HS-27A (cell line): ENCODE measurements at regions not wholly inside any gene's neighbourhood (a gene's known extent, or its start where the extent isn't known, plus 50 kb on each side); places are given as distances from the start of the nearest gene placed in this dataset.
"Not testable (repeated sequence)": the region's sequence is repeated elsewhere in the genome, so short reads cannot be mapped to it uniquely, and the experiment has no call there.

Experiments
- DNase-seq: peaks from one replicate; pipeline ENCODE4 v3.0.0-alpha.2; 2012; ENCODE audit warnings: low read depth, missing footprints

DNA sequence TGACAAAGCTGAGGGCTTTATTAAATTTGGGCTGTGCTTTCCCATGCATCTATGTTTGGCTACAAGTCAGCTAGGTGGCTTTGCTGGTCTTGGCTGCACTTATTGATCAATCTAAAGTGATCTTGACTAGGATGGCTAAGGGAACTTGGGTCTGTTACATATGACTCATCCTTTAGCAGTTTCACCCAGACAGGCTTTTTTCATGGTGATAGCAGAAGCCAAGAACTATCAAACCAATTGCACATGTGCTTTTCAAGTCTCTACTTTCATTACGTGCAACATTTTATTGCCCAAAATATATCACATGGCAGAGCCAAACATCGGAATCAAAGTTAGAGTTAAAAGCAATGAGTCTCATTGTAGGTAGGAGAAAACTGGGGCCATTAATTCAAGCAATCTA lies 626.3 kb downstream of the TENT5A start:
- no peak for DNase-seq

DNA sequence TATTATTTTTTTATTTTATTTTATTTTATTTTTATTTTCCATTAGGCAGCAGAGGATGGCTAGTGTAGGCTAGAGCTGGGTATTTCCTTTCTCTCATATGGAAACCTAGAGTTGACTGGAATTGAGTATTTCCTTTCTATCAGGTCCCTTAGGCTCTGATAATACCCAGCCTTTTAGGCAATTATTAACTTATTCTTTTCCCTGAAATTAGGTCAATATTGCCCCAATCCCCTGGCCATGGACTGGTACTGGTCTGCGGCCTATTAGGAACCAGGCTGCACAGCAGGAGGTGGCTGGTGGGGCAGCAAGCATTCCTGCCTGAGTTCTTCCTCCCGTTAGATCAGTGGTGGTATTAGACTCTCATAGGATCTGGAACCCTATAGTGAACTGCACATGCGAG lies 632.2 kb downstream of the TENT5A start:
- DNase-seq = no peak

DNA sequence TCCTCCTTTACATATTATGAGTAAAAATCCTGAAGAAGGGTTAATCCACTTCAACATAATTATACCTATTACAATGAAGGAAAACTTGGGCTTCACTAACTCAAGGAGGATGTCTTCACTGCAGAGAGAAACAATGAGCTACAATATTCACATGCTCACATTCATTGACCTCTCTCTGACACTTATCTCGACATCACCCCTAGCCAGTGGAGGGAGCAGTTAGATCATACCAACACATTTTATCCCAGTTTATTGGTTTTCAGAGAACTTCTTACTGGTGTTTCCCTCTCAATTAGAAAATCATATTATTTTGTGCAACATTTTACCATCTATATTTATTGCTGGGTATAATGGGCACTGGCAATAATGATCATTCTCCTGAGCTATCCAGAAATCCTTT lies 646.5 kb downstream of the TENT5A start:
- DNase-seq = no peak

DNA sequence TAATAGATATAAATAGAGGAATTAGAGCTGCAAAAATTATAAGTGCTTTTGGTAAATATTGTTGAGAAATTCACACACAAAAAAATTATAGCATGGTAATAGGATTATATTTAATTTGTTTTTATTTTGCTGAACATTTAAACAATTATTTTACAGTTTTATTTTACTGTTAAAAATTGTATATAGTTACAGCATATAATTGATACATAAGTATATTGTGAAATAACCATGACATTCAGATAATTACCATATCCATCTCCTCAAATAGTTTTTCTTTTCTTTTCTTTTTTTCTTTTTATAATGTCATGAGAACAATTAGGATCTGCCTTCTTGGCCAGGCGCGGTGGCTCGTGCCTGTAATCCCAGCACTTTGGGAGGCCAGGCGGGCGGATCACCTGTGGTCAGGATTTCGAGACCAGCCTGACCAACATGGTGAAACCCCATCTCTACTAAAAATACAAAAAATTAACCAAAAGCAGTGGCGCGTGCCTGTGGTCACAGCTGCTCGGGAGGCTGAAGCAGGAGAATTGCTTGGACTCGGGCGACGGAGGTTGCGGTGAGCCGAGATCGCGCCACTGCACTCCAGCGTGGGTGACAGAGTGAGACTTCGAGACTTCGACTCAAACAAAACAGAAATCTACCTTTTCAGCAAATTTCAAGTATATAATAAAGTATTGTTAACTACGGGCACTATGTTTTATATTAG lies 654.2 kb downstream of the TENT5A start:
- no peak for DNase-seq

DNA sequence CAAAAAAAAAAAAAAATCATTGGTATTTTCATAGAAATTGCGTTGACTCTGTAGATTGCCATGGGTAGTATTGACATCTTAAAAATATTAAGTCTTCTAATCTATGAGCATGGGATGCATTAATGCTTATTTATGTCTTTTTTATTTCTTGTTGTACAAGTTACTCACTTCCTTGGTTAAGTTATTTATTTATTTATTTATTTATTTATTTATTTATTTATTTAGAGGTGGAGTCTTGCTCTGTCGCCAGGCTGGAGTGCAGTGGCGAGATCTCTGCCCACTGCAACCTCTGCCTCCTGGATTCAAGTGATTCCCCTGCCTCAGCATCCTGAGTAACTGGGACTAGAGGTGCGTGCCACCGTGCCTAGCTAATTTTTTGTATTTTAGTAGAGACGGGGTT lies 656.0 kb downstream of the TENT5A start:
- not testable (repeated sequence) for DNase-seq

DNA sequence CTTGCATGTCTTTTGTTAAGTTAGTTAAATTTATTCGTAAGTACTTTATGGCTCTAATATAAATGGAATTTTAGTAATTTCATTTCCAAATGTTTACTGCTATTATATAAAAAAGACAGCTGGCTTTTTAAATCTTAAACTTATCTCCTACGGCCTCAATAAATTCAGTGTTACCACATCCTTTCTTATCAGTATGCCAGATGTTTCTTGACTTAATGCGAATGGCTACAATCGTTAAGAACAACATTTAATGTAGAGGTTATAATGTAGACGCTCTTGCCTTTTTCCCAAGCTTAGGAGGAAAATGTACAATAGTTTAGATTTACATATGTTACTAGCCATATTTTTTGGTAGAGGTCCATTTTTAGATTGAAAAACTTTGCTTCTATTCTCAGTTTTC lies 659.4 kb downstream of the TENT5A start:
- DNase-seq = no peak

DNA sequence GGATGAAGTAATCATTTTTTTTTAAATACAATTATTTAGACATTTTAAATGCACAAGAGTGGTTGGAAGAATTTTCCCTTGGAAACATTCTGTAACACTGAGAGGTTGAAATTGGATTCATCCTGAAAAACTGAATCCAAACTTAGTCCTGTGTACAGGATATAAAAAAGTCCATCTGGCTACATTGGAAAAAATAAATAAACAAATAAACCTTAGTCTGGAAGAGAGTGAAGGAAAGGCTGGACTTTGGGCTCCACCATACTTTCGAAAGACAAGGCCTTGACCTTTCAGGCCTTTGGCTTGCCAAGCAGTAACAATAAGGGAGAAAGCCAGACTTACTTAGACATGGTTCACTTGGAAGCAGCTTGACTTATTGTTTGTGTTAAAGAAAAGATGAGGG lies 664.3 kb downstream of the TENT5A start:
- no peak for DNase-seq

DNA sequence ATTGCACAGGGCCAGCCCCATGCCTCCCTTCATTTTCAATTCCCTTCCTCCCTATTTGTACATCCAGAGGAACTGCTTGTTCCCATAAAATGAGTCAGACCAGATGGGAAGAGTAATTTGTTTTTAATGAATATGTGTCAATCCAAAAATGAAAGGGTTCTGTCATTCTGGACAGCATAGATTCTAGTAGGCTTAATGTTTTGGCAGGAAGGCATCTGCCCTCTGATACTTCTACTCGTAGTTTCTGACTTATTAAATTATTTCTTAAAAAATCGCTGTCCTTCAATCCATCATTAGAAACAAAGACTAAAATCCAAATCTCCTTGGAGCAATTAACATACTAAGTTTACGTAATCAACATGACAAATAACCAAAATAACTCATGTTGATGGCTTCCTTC lies 665.5 kb downstream of the TENT5A start:
- no peak for DNase-seq

DNA sequence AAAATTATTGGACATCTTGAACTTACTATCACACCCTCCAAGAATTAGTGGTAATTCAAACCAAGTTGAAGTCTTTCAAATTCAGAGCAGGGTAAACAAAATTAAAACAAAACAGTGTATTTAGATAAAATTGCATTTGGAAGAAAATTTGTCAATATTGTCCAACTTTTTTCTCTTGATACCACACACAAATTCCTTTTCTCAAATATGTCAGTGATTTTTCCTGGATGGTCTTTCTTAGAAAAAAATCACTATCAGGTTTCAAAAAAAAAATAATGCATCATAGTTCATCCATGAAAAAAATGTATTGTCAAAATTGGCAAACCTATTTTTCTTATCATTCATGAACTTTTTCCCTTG lies 667.1 kb downstream of the TENT5A start:
- DNase-seq = no peak

DNA sequence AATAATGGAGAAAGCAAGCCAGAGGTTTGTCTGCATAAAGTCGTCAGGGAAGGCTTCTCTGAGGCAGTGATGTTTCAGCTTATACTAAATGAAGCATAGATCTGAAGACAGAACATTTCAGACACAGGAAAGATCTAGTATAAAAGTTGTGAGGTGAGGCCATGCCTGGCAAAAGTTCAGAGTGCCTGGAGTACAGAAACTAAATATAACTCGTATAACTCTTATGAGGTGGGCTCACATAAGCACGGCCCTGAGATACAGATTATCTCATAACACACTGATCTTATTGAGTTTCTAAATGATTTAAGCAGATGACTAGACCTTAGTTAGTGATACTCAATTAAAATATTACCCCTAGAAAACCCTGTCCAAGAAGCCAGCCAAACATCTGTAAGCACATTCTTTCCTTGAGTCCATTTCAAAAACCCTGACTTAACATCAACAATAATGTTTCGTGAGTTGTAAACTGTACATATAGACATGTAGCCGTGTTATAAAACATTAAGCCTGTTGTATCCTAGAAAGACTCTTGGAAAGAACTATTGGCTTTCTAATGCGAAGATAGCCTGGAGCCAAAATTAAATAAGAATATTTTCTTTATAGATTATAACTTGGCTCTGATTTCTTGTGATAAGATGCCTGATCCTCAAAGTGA lies 667.6 kb downstream of the TENT5A start:
- DNase-seq = no peak

DNA sequence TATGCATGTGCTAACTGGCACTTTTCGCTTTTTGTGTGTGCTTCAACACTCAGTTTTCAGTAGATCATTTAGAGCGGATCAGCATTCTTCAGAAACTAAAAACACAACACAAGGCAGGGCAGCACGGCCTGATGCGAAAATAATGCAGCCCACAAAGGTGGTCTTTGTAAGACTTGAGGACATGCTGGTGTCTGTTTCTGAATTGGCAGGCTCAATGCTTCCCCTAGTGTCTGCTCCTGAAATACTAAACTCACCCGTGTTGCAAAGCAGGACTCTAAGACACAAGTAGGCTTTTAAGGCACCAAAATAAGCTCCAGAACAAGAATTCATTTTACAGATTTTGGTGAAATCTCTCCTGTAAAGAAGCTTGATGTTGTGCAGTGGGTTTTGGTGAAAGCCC lies 676.5 kb downstream of the TENT5A start:
- no peak for DNase-seq

DNA sequence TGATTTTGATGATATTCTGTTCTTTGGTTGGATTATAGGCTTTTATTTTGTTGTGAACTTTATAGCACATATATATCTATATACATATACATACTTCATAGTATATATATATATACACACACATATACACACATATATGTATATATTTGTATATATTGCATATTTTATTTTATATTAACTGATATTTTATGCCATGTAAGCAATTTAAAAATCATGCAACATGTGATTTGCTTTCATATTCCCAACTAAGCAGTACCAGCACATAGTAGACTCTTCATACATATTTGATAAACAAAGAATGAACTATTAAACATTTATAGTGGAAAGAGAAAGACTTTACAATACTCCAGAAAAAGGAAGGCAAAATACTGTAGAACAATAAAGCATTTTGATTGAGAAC lies 679.2 kb downstream of the TENT5A start:
- DNase-seq = no peak

DNA sequence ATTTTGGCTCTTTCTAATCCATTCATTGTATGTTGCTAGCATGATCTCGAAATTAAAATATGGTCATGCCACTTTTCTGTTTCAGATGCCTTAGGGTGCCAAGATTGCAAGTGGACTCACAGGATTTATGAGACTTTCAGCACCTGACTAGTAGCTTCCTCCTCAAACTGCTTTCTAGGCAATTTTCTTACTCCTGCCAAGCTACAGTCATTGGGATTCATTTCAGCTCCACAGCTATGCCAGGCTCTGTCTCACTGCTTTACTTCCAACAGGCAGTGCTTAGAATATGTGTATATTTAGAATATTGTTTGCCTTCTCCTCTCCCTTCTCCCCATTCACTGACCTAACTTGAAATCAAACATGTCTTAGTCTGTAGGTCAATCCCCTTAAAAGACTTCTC lies 681.4 kb downstream of the TENT5A start:
- DNase-seq = no peak

DNA sequence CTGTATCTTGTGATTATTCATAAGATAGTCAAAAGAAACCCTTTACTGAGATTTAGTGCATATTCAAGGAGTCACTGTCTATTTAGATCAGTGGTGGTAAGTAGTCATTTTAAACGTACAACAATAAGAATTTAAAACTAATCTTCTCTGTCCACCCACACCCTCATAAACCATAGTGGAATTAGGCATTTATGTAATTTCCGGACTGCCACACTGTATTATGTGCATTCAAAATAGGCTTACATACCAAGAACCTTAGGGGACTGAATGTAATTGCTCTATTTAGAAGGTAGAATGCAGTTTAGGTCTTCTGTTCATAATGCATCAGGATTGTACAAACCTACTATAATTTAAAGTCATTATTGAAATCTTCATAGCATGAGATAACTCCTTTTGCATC lies 685.4 kb downstream of the TENT5A start:
- DNase-seq = no peak

DNA sequence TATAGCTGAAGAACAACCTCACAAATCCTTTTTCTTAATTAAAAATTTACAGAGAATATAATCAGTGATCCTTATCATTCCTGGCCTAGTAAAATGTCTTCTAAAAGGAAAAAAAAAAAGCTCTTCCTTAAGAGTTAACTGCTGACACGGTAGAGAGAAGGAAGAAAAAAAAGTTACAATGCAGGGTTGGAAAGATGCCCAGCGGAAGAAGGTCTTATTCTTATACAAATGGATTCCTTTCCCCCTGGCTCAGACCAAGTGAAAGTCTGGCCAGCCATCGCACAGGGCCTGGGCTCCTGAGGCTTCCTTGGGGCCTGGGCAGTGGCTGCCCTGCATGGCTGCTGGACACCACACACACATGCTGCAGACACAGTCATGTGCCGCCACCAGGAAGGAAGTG lies 688.6 kb downstream of the TENT5A start:
- no peak for DNase-seq

DNA sequence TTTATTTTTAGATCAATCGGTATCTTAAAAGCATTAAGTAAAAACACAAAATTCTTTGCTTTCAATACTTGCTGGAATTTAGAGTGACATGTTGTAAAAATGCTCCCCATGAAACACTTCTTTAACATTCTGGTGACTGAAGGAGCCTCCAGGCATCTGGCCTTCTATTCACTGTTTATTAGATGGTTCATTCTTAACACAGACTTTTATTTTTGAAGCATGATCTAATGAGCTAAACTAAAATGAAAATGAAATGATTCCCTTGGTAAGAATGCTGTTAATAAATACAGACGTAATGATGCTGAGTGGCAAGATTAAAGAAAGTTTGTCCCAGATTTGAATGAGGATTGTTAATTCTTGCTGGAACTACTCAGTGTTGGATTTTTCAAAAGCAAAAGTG lies 698.4 kb downstream of the TENT5A start:
- DNase-seq = no peak

DNA sequence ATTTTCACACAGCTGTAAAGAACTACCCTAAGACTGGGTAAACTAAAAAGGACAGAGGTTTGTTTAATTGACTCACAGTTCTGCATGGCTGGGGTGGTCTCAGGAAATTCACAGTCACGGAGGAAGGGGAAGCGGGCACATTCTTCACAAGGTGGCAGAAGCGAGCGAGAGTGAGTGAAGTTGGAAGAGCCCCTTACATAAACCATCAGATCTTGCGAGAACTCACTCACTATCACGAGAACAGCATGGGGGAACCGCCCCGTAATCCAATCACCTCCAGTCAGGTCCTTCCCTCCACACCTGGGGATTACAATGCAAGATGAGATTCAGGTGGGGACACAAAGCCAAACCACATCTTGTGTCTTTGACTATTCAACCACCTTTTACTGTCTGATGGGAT lies 700.5 kb downstream of the TENT5A start:
- DNase-seq = no peak

DNA sequence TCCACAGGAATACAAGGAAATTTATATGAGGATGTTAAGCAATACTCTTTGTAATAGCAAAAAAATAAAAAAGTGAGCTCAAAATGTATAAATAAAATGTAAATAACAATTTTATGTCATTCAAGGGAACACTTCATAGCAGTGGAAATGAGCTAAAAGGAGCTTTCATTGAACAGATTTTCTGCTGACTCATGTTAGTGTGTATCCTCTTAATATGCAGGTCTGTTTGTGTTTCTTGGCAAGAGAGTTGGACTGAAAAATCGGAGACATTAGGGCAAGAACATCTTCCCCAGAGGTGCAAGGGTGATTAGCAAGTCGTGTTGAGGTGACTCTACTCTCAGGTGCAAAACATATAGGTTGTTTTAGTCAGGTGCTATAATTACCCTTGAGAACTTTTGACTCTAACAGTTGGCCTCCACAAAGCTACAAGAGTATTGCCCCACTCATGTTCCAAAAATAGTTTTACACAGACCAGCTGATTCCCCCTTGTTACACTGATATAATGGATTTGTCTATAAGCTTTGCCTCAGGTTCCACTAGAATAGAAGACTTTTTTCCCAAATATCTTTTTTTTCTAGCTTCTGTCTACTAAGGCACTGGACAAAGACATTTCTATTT lies 702.9 kb downstream of the TENT5A start:
- DNase-seq = no peak

DNA sequence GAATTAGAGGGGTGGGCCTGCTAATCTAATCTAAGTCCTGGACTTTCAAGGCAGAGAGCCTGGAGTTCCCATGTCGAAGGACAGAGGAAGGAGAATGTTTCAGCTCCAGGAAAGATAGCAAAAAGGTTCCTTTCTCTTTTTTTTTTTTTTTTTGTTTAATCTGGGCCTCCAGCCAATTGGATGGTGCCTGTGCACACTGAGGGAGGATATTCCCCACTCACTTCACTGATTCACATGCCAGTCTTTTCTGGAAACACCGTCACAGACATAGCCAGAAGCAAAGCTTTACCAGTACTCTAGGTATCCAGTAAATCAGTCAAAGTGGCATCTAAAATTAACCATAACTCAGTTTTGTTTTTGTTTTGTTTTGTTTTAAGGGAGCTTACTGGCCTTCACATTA lies 721.1 kb downstream of the TENT5A start:
- DNase-seq = no peak

DNA sequence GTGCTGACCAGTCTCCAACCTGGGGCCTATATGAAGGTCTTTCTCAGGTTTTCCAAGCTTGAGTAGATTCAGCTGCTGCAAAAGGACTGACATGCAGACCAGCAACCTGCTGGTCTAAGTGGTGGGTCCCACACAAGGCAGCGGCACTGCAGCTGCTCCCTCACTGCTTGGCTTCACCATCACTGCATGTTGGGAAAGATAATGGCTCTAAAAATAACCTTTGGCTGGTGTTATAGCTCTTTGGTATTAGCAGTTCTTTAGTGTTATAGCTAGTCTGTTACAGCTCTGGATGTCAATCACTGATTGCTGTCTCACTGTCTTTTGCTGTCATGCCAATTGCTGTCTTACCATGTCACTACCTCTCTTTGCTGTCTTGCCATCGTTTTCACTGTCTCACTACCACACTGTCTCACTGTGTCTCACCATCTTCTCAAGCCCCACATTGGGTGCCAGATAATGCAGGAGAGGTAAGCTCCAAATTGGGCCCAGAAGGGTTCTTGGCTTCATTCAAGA lies 726.4 kb downstream of the TENT5A start:
- no peak for DNase-seq

DNA sequence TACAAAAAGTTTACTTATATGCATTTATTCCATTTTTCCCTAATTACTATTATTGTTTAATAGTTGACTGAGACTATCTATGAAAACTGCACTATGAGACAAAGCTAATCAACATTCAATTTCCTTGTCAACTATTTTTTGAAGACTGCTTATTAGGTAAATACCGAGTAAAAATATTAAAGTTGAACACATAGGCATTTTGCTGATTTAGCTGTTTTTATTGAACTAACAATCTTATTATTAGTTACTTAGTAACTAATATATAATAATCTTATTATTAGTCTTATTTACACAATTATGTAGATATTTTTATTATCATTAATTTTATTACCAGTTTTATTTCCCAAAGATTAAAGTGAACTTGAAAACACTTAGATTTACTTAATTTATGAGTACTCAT lies 728.8 kb downstream of the TENT5A start:
- DNase-seq = no peak

DNA sequence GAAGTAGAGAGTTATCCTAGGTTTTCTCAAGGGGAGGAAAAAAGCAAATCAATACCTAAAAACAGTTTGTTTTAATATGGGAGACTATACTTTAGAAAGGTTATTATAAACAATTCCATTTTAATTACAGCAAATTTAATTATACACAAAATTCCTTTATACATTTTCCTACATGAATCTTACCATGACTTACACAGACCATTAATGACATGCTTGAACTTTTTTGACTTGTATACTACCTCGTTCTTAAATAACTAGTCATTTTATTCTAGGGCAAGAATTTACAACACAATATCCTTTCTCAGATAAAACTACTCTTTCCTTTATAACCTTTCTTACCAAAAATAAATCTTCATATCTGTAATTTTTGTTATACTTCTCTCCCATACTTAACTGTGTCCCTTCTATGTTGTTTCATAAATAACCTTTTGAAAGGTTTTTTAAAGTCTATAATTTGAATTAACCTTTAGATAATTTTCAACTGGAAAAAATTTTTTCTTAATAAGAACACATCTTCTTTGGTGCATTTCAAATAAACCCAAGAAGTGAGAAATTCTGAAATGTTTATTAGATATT lies 729.4 kb downstream of the TENT5A start:
- DNase-seq = no peak

DNA sequence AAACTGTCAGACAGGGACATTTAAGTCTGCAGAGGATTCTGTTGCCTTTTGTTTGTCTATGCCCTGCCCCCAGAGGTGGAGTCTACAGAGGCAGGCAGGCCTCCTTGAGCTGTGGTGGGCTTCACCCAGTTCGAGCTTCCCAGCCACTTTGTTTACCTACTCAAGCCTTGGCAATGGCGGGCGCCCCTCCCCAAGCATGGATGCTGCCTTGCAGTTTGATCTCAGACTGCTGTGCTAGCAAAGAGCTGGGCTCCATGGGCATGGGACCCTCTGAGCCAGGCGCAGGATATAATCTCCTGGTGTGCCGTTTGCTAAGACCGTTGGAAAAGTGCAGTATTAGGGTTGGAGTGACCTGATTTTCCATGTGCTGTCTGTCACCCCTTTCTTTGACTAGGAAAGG lies 734.9 kb downstream of the TENT5A start:
- DNase-seq = not testable (repeated sequence)
